ENCODE measurements at regions not wholly inside any gene's neighbourhood (a gene's known extent, or its start where the extent isn't known, plus 50 kb on each side); places are given as distances from the start of the nearest gene placed in this dataset.

DNA sequence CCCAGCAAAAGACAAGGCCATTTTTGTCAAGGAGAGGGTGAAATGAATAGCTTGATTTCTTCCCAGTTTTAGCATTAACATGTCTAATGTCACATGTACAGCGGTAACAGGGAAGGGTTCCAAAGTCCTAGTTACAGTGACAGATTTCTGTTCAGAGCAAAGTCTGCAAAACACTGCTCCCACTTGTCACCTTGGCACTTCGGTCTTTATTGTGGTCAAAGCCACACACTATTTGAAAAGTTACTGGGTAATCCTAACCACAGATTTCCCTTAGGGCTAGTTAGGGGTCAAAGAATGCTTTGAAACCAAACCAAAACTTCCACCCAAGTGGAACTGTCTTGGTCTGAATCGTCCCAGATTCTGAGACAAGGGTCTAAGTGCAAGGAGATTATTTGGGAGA lies 455.6 kb downstream of the HS3ST3B1 start (continued):
- no peak for TF ChIP-seq NFE2L2 (IDR thresholded peaks at IDR 0.05; ENCODE audit: low read length)
- TF ChIP-seq CREB1 (IDR thresholded peaks at IDR 0.05), result no peak
- 0 out of 2 replicates have a peak, but pooled peaks have one; percentile 15 for TF ChIP-seq CREB1 (CRISPR knock-in tag; IDR thresholded peaks at IDR 0.05)
- no peak for TF ChIP-seq SMYD3 (CRISPR knock-in tag; IDR thresholded peaks at IDR 0.05)
- no peak for TF ChIP-seq ATF4 (CRISPR knock-in tag; IDR thresholded peaks at IDR 0.05)
- TF ChIP-seq KDM6A (CRISPR knock-in tag; IDR thresholded peaks at IDR 0.05; ENCODE audit: low read depth), result peak; percentile 56
- TF ChIP-seq ZNF709 (CRISPR knock-in tag; IDR thresholded peaks at IDR 0.05), result no peak
- no peak for TF ChIP-seq REPIN1 (CRISPR knock-in tag; IDR thresholded peaks at IDR 0.05; ENCODE audit: borderline replicate concordance, low read depth)
- TF ChIP-seq TFDP2 (CRISPR knock-in tag; IDR thresholded peaks at IDR 0.05), result no peak
- TF ChIP-seq HNRNPK (IDR thresholded peaks at IDR 0.05; ENCODE audit: low read depth, low read length, poor library complexity, severe bottlenecking), result no peak
- no peak for TF ChIP-seq ZNF850 (CRISPR knock-in tag; conservative IDR thresholded peaks at IDR 0.05)
- no peak for TF ChIP-seq HNRNPH1 (optimal IDR thresholded peaks at IDR 0.05; ENCODE audit: low read depth, low read length)
- peak; percentile 57; the same call in 1 of the 2 replicates for TF ChIP-seq PHF21A (CRISPR knock-in tag; IDR thresholded peaks at IDR 0.05)
- TF ChIP-seq ZNF615 (CRISPR knock-in tag; IDR thresholded peaks at IDR 0.05; ENCODE audit: borderline replicate concordance), result no peak
- peak; percentile 29 to 89; a peak in 3 of 4 replicates for TF ChIP-seq NR2F1 (CRISPR knock-in tag; IDR thresholded peaks at IDR 0.05)
- no peak for TF ChIP-seq ZNF337 (CRISPR knock-in tag; IDR thresholded peaks at IDR 0.05; ENCODE audit: borderline replicate concordance, low read depth)
- TF ChIP-seq NR2F6 (IDR thresholded peaks at IDR 0.05), result peak; percentile 83
- TF ChIP-seq NR2F6 (CRISPR knock-in tag; IDR thresholded peaks at IDR 0.05), result peak; percentile 76
- peak; percentile 55; the same call in 1 of the 2 replicates for TF ChIP-seq NFIC (IDR thresholded peaks at IDR 0.05; ENCODE audit: low read length)
- TF ChIP-seq, protein P1, sequence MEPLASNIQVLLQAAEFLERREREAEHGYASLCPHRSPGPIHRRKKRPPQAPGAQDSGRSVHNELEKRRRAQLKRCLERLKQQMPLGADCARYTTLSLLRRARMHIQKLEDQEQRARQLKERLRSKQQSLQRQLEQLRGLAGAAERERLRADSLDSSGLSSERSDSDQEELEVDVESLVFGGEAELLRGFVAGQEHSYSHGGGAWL (CRISPR knock-in tag; IDR thresholded peaks at IDR 0.05), result no peak
- TF ChIP-seq, protein P2, sequence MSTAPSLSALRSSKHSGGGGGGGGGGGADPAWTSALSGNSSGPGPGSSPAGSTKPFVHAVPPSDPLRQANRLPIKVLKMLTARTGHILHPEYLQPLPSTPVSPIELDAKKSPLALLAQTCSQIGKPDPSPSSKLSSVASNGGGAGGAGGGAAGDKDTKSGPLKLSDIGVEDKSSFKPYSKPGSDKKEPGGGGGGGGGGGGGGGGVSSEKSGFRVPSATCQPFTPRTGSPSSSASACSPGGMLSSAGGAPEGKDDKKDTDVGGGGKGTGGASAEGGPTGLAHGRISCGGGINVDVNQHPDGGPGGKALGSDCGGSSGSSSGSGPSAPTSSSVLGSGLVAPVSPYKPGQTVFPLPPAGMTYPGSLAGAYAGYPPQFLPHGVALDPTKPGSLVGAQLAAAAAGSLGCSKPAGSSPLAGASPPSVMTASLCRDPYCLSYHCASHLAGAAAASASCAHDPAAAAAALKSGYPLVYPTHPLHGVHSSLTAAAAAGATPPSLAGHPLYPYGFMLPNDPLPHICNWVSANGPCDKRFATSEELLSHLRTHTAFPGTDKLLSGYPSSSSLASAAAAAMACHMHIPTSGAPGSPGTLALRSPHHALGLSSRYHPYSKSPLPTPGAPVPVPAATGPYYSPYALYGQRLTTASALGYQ (CRISPR knock-in tag; IDR thresholded peaks at IDR 0.05), result no peak
- TF ChIP-seq ZNF562 (CRISPR knock-in tag; IDR thresholded peaks at IDR 0.05; ENCODE audit: borderline replicate concordance), result no peak
- no peak for TF ChIP-seq ZNF326 (CRISPR knock-in tag; IDR thresholded peaks at IDR 0.05; ENCODE audit: borderline replicate concordance)
- peak; percentile 57 for TF ChIP-seq BCL6 (CRISPR knock-in tag; IDR thresholded peaks at IDR 0.05)
- 0 out of 2 replicates have a peak, but pooled peaks have one; percentile 50 for TF ChIP-seq BHLHE40 (IDR thresholded peaks at IDR 0.05; ENCODE audit: low read length)
- no peak for TF ChIP-seq ZNF883 (CRISPR knock-in tag; IDR thresholded peaks at IDR 0.05; ENCODE audit: not compliant biosample characterization)
- 0 out of 2 replicates have a peak, but pooled peaks have one; percentile 26 for TF ChIP-seq FOSL2 (CRISPR knock-in tag; IDR thresholded peaks at IDR 0.05)
- TF ChIP-seq, protein P3, sequence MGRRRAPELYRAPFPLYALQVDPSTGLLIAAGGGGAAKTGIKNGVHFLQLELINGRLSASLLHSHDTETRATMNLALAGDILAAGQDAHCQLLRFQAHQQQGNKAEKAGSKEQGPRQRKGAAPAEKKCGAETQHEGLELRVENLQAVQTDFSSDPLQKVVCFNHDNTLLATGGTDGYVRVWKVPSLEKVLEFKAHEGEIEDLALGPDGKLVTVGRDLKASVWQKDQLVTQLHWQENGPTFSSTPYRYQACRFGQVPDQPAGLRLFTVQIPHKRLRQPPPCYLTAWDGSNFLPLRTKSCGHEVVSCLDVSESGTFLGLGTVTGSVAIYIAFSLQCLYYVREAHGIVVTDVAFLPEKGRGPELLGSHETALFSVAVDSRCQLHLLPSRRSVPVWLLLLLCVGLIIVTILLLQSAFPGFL (CRISPR knock-in tag; IDR thresholded peaks at IDR 0.05), result no peak
- peak; percentile 30; the same call in 1 of the 2 replicates for TF ChIP-seq CEBPG (CRISPR knock-in tag; IDR thresholded peaks at IDR 0.05)

All from HepG2 (cell line).